ENCODE measurements at regions not wholly inside any gene's neighbourhood (a gene's known extent, or its start where the extent isn't known, plus 50 kb on each side); places are given as distances from the start of the nearest gene placed in this dataset.
"Not testable (repeated sequence)": the region's sequence is repeated elsewhere in the genome, so short reads cannot be mapped to it uniquely, and the experiment has no call there.

GRCh38 chr6:145073811-145074210 lies 661.5 kb downstream of the EPM2A start:
- in situ Hi-C loops (cut with MboI; ENCODE audit: low sequenced_read_pairs): no loop called here

GRCh38 chr6:145074805-145075204 lies 660.5 kb downstream of the EPM2A start:
- in situ Hi-C loops (cut with MboI; ENCODE audit: low sequenced_read_pairs): no loop called here

DNA sequence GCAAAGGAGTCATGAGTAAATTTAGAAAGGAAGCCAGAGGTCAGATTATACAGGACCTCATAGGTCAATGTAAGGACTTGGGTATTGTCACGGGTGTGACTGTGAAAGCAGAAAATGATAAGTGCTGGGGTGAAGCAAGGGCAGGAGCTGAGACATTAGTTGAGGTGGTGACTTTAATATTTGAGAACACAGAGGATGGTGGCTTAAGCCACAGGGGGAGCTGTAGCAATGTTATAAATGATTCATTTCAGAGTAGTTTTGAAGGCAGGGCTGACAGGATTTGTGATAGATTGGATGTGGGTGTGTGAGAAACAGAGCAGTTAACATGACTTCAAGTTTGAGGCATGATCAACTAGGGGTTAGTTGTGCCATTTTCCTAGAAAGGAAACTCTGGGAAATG lies 659.9 kb downstream of the EPM2A start:
- in situ Hi-C loops (cut with MboI; ENCODE audit: low sequenced_read_pairs): no loop called here

DNA sequence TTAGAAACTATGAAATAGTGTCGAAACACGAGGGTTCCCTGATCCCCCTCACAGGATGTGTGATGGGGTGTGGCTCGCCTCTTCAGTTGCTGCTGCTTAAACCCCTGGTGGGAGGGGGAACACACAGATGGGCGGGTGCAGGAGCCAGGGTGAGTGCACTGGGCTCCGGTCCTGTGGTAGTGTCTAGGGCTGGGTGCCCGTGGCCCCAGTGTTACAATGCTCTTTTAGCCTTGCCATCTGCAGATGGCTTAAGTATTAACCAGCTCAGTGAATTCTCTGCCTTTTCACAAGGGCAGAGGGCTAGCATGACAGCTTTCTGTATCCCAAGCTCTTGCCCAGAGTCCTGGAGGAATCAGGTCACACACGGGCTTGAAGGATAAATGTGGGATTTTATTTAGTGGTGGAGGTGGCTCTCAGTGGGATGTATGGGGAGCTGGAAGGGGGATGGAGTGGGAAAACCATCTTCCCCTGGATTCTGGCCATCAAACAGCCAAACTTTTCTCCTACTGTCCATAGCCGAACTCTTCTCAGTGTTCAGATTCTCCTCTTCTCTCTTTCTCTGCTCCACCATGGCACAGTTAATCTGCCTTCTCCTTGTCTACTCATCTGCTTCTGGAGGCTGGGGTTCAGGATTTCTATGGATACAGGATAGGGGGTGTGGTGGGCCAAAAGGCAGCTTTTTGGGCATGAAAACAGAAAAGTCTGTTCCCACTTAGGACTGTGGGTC lies 659.0 kb downstream of the EPM2A start:
- in situ Hi-C loops (cut with MboI; ENCODE audit: low sequenced_read_pairs): no loop called here

DNA sequence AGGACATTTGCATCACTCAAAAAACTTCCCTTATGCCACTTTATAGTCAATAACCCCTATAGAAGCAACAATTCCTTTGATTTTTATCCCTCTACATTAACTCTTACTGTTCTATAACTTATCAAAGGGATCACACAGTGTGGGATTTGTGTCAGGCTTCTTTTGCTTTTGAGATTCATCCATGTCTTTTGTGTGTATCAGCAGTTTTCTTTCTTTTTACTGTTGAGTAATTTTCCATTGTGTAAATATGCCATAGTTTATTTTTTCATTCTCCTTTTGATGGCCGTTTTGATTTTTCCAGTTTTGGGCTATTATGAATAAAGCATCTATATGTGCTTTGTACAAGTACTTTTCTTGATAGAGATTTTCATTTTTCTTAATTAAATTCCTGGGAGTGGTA lies 657.9 kb downstream of the EPM2A start:
- in situ Hi-C loops (cut with MboI; ENCODE audit: low sequenced_read_pairs): no loop called here

DNA sequence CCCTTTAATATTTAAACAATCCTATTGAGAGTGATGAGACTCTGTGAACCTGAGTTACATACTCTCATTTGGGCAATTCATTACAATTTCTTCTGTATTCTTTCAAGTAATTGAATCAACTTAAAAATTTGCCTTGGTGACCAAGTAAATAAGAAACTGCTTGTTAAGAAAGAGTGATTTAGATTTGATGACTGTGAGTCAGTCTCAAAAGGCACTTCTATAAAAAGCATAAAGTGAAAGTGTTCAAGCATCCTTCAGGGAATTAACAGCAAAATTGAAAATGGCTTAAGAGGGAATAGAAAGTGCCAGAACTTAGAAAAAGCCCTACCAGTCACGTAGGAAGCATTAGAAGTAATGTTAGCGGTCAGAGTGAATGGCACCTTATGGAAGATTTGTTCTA lies 654.7 kb downstream of the EPM2A start:
- in situ Hi-C loops (cut with MboI; ENCODE audit: low sequenced_read_pairs): no loop called here

DNA sequence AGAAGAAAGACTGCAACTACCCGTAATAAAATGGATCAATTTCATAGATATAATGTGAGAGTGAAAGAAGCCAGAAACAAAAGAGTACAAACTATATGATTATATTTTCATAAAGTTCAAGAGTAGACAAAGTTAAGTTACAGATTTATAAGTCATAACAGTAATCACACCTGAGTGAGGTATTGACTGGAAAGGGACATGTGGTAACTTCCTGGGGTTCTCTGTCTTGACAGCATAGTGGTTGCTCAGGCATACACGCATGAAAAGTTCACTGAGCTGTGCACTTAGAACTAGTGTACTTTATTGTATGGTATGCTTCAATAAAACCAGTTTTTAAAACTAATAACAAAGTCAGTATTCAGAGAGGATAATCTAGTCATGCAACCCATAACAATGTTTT lies 653.6 kb downstream of the EPM2A start:
- in situ Hi-C loops (cut with MboI; ENCODE audit: low sequenced_read_pairs): no loop called here

GRCh38 chr6:145082359-145082758 lies 653.0 kb downstream of the EPM2A start:
- in situ Hi-C loops (cut with MboI; ENCODE audit: low sequenced_read_pairs): no loop called here

DNA sequence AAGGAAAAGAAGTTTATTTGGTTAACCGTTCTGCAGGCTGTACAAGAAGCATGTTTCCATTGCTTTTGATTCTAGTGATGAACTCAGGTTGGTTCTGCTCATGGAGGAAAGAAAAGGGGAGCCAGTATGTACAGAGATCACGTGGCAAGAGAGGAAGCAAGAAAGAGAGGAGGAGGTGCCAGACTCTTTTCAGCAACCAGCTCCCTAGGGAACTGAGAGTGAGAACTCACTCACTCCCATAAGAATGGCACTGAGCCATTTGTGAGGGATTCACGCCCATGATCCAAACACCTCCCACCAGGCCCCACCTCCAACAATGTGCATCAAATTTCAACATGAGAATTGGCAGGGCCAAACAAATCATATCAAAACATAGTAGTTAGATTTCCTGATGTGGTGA lies 649.1 kb downstream of the EPM2A start:
- in situ Hi-C loops (cut with MboI; ENCODE audit: low sequenced_read_pairs): no loop called here

DNA sequence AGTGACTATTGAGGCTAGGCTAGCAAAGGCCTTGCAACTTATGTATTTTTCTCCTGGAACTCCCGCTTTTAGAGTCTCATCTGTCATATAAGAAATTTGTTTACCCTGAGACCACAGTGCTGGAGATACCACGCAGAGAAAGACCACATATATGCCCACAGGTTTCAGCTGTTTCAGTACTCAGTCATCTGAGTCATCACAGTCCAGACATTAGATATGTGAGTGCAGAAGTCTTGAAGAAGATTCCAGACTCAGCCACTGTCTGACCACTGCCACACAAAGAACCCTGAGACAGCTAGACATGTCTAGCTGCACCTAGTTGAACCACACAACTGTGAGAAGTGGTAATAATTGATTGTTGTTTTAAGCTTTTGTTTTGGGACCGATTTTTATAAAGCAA lies 648.3 kb downstream of the EPM2A start:
- in situ Hi-C loops (cut with MboI; ENCODE audit: low sequenced_read_pairs): no loop called here

DNA sequence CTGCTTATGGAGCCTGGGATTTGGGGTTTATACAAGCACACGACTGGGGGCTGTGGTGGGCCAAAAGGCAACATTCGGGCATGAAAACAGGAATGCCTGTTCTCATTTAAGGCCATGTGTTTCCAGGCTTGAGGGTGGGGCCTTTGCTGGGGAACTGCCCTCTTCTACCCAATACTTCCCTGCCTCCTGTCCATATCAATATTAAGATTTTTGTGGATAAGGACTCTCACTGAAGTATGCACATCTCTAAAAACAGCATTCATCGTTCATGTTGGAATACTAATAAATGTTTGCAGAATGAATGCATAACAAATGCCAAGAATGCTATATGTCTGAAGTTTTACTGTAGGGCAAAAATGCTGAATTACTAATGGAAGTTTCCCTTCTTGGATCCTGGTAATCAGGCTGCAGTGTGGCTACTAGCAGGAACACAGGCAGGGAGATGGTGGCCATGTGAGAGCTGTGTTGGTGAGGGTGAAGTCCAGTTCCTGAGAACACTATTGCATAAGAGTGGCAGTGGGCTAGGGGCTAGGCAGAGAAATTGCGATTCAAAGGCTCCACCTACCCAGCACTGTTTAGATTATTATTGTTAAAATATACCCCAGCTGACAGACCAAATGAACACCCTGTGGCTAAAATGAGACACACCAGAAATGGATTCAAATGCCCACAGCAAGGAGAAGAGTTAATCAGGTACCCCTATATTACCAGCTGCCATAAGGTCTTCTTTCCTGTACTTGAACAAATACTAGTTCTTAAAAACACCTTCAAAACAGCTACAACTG lies 644.3 kb downstream of the EPM2A start:
- in situ Hi-C loops (cut with MboI; ENCODE audit: low sequenced_read_pairs): no loop called here

DNA sequence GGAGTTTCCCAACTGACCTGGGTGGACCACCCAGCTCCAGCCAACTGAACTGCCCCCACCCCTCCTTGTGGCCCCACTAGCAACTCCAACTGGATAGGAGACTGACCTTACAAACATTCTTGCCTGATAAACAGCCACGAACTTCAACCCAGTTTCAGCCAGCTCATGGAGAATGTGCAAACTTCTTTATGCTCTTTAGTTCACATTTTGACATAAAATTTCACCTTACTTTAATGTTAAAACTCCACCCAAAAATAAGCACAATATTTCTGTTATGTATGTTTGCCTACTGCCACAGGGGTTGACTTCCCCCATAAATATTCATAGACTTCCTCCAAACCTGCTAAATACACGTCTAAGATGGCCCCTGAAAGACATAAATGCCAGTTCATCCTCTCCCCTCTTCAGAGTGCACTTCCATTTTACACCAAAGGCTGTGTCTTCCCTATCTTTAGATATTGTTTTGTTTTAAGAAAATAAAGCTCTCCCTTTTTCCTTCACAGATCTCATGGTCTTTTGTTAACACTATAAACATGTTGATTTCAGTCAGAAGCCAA lies 643.7 kb downstream of the EPM2A start:
- in situ Hi-C loops (cut with MboI; ENCODE audit: low sequenced_read_pairs): no loop called here

GRCh38 chr6:145092554-145092953 lies 642.8 kb downstream of the EPM2A start:
- in situ Hi-C loops (cut with MboI; ENCODE audit: low sequenced_read_pairs): no loop called here

GRCh38 chr6:145093226-145093625 lies 642.1 kb downstream of the EPM2A start:
- in situ Hi-C loops (cut with MboI; ENCODE audit: low sequenced_read_pairs): no loop called here

DNA sequence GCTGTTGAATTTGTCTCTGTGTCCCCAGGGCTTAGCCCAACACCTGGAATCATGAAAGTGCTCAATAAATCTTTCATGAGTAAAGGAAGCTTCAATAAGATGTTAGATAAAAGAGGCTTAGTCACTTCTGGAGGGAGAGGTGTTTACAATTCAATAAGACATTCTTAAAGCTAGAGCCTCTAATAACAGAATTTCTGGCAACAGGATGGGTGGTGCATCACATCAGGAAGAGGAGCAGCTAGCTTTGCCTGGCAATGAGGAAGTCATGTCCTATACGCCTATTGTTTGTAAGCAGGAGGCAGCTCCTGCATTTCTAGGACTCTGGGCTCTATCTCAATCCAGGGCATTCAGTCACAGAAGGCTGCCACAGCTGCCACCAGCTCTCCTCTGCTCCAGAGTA lies 638.5 kb downstream of the EPM2A start:
- in situ Hi-C loops (cut with MboI; ENCODE audit: low sequenced_read_pairs): no loop called here

- in situ Hi-C loops (cut with MboI; ENCODE audit: low sequenced_read_pairs): not testable (repeated sequence)
Observed at GRCh38 chr6:145098127-145098526, 637.2 kb downstream of the EPM2A start.

- in situ Hi-C loops (cut with MboI; ENCODE audit: low sequenced_read_pairs): no loop called here
Observed at GRCh38 chr6:145099713-145100112, 635.6 kb downstream of the EPM2A start.

- in situ Hi-C loops (cut with MboI; ENCODE audit: low sequenced_read_pairs): no loop called here
Observed at GRCh38 chr6:145110109-145110508, 625.2 kb downstream of the EPM2A start.

GRCh38 chr6:145111407-145111806 lies 623.9 kb downstream of the EPM2A start:
- in situ Hi-C loops (cut with MboI; ENCODE audit: low sequenced_read_pairs): not testable (repeated sequence)

- in situ Hi-C loops (cut with MboI; ENCODE audit: low sequenced_read_pairs): no loop called here
Observed at GRCh38 chr6:145112711-145113148, 622.6 kb downstream of the EPM2A start.

DNA sequence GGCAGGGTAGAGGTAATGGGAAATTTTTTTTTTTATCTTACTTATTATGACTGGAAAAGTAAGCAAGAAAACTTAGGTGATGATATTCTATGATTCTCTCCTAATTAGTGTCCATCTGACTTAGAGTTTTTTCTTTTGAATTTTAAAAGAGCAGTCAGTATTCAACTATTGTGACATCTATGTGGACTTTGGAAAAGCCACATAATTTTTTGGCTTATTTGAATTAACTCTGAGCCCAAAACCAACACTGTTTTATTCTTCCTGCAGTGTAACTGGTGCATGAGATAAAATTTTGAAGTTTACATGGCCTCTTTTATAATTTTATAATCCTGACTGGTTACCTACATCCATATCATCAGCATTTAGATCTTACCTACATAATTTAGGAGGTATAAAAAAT lies 619.7 kb downstream of the EPM2A start:
- in situ Hi-C loops (cut with MboI; ENCODE audit: low sequenced_read_pairs): no loop called here

DNA sequence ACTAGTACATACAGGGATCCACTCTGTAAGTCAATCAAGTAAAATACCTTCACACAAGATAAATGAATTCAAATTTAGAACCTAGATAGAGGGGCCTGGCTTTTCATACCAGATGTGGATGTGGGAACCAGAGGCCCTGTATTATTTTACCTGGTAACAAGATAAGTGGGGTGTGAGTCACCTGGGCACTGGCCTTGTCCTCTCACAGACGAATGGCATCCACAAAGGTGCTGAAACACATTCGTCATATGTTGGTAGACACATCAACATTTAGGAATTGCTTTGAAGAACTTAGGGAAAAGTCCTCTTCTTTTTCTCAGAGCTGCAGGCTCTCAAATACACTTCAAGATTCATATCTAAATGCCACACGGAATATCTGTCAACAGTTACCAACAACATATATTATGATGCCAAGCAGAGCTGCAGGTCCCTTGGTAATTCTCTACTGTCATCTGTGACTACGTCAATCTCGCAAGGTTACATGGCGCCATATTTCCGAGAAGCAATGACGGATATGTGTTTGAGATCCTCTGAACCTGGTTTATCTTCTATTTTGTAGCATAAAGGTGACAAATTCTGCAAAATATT lies 618.6 kb downstream of the EPM2A start:
- in situ Hi-C loops (cut with MboI; ENCODE audit: low sequenced_read_pairs): no loop called here
